AG10803 (cell line): ENCODE measurements at regions not wholly inside any gene's neighbourhood (a gene's known extent, or its start where the extent isn't known, plus 50 kb on each side); places are given as distances from the start of the nearest gene placed in this dataset.

Experiments used
- DNase-seq: peaks from one replicate; pipeline ENCODE4 v3.0.0; 2010; ENCODE audit warnings: low read depth
- H3K4me3 ChIP-seq: 2 replicates; pipeline ENCODE4 v1.5.1; 2011; ENCODE audit warnings: mild to moderate bottlenecking, low read length, control low read depth
- CTCF ChIP-seq: conservative IDR thresholded peaks from 2 replicates; pipeline ENCODE4 v1.5.1; 2011; ENCODE audit warnings: mild to moderate bottlenecking, low read length, control low read depth, inconsistent platforms

DNA sequence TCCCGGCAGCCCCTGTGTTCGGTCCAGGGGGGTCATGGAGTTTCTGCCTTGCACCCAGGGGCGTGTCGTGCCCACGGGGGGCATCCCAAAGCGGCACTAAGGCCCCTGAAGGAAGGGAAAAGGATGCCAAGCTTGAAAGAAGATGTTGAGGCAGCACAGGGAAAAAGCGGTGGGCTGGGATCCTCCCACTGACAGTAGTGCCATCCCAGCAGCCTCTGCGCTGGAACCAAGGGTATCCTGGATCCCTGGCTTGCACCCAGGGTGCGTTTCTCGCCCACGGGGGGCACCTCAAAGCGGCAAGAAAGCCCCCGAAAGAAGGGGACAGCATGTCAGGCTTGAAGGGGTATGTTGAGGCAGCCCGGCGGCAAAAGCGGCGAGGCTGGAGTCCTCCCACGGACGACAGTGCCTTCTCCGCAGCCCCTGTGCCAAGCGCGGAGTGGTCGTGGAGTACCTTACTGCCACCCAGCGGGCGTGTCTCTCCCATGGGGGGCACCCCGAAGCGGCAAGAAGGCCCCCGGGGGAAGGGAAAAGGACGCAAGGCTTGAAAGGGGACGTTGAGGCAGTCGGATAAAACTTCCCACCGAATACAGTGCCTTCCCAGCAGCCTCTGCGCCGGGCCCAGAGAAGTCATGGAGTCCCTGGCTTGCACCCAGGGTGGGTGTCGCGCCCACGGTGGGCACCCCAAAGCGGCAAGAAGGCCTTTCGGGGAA lies 164.4 kb upstream of the ALG10B start:
- H3K4me3 ChIP-seq, result no peak overlapping the region
- TF ChIP-seq CTCF, result no peak
- no peak for DNase-seq

- H3K4me3 ChIP-seq, result no peak overlapping the region
These were observed 163.5 kb upstream of the ALG10B start for GRCh38 chr12:38152816-38153736.

DNA sequence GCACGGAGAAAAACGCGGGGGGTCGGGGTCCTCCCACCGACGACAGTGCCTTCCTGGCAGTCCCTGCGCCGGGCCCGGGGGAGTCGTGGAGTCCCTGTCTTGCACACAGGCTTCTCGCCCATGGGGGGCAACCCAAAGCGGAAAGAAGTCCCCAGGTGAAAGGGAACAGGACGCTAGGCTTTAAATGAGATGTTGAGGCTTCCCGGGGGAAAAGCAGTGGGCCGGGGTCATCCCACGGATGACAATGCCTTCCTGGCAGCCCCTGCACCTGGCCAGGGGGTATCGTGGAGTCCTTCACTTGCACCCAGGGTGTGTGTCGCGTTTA lies 162.9 kb upstream of the ALG10B start:
- DNase-seq, result no peak
- H3K4me3 ChIP-seq, result no peak overlapping the region
- no peak for TF ChIP-seq CTCF

More at GRCh38 chr12:38152816-38153736, 163.5 kb upstream of the ALG10B start:
- no peak for TF ChIP-seq CTCF
- DNase-seq, result no peak

- no peak for DNase-seq
- no peak overlapping the region for H3K4me3 ChIP-seq
- no peak for TF ChIP-seq CTCF
These were observed 162.2 kb upstream of the ALG10B start for GRCh38 chr12:38154096-38155019.

GRCh38 chr12:38155020-38155395 lies 161.6 kb upstream of the ALG10B start:
- no peak overlapping the region for H3K4me3 ChIP-seq
- no peak for TF ChIP-seq CTCF
- DNase-seq, result no peak

DNA sequence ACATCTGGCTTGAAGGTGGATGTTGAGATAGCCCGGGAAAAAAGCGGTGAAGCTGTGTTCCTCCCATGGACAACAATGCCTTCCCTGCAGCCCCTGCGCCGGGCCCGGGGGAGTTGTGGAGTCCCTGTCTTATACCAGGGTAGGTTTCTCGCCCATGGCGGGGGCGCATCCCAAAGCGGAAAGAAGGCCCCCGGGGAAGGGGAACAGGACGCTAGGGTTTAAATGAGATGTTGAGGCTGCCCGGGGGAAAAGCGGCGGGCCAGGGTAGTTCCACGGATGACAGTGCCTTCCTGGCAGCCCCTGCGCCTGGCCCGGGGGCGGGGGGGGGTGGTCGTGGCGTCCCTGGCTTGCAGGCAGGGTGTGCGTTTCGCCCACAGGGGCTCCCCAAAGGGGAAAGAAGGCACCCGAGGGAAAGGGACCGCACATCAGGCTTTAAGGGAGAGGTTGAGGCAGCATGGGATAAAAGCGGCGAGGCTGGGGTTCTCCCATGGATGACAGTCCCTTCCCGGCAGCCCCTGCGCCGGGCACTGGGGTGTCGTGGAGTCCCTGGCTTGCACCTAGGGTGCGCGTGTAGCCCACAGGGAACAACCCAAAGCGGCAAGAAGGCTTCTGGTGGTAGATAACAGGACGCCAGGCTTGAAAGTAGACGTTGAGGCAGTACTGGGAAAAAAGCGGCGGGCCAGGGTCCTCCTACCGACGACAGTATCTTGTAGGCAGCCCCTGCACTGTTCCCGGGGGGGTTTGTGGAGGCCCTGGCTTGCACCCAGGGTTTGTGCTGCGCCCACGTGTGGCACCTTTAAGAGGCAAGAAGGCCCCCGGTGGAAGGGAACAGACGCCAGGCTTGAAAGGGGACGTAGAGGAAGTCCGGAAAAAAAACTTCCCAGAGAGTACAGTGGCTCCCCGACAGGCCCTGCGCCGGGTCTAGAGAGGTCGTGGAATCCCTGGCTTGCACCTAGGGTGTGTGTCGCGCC lies 160.8 kb upstream of the ALG10B start:
- no peak for DNase-seq
- no peak overlapping the region for H3K4me3 ChIP-seq
- no peak for TF ChIP-seq CTCF
